CD4-positive, alpha-beta T cell treated with Interleukin-10 for 1 hour (primary cell): ENCODE measurements at regions not wholly inside any gene's neighbourhood (a gene's known extent, or its start where the extent isn't known, plus 50 kb on each side); places are given as distances from the start of the nearest gene placed in this dataset.
"Not testable (repeated sequence)": the region's sequence is repeated elsewhere in the genome, so short reads cannot be mapped to it uniquely, and the experiment has no call there.

Experiments
- DNase-seq: peaks from one replicate; pipeline ENCODE4 v3.0.0-alpha.2; 2020

GRCh38 chr20:52098186-52098585, 93.4 kb downstream of the ZFP64 start:
- no peak for DNase-seq

- no peak for DNase-seq
These were observed 95.5 kb downstream of the ZFP64 start for GRCh38 chr20:52096117-52096516.

GRCh38 chr20:52094693-52095092, 96.9 kb downstream of the ZFP64 start:
- no peak for DNase-seq

- DNase-seq, result no peak
These were observed 98.0 kb downstream of the ZFP64 start for GRCh38 chr20:52093575-52093974.

- no peak for DNase-seq
These were observed 101.5 kb downstream of the ZFP64 start for GRCh38 chr20:52090035-52090434.

- DNase-seq, result no peak
These were observed 104.1 kb downstream of the ZFP64 start for GRCh38 chr20:52087471-52087870.

- DNase-seq, result no peak
These were observed 104.7 kb downstream of the ZFP64 start for GRCh38 chr20:52086878-52087277.

- no peak for DNase-seq
These were observed 106.9 kb downstream of the ZFP64 start for GRCh38 chr20:52084727-52085126.

GRCh38 chr20:52083627-52084232, 107.8 kb downstream of the ZFP64 start:
- DNase-seq, result peak; percentile 47

GRCh38 chr20:52082612-52083011, 109.0 kb downstream of the ZFP64 start:
- DNase-seq, result no peak

GRCh38 chr20:52081791-52082190, 109.8 kb downstream of the ZFP64 start:
- DNase-seq, result no peak

- no peak for DNase-seq
These were observed 110.5 kb downstream of the ZFP64 start for GRCh38 chr20:52081066-52081465.

GRCh38 chr20:52078289-52078688, 113.3 kb downstream of the ZFP64 start:
- DNase-seq, result no peak

- DNase-seq, result no peak
These were observed 115.4 kb downstream of the ZFP64 start for GRCh38 chr20:52076164-52076563.

- no peak for DNase-seq
These were observed 116.2 kb downstream of the ZFP64 start for GRCh38 chr20:52075400-52075799.

GRCh38 chr20:52071136-52071535, 120.4 kb downstream of the ZFP64 start:
- no peak for DNase-seq

- no peak for DNase-seq
These were observed 126.6 kb downstream of the ZFP64 start for GRCh38 chr20:52064931-52065330.

GRCh38 chr20:52062452-52063209, 128.9 kb downstream of the ZFP64 start:
- no peak for DNase-seq

- DNase-seq, result no peak
These were observed 130.5 kb downstream of the ZFP64 start for GRCh38 chr20:52060794-52061714.

GRCh38 chr20:52057133-52057532, 134.4 kb downstream of the ZFP64 start:
- not testable (repeated sequence) for DNase-seq

- no peak for DNase-seq
These were observed 135.1 kb downstream of the ZFP64 start for GRCh38 chr20:52056203-52057062.

GRCh38 chr20:52054123-52054522, 137.5 kb downstream of the ZFP64 start:
- DNase-seq, result peak; percentile 31
